Spleen (tissue), 11 donors: ENCODE measurements at regions not wholly inside any gene's neighbourhood (a gene's known extent, or its start where the extent isn't known, plus 50 kb on each side); places are given as distances from the start of the nearest gene placed in this dataset.

ENCODE experiments used
- DNase-seq: peaks from one replicate; pipeline ENCODE4 v3.0.0-alpha.2; 2020
- H3K27ac ChIP-seq, 8 donors: fragments of 200-600 bp; sonication (generic) in 7 of 8; 1 replicate in 4 of 8; 2 replicates in 4 of 8; pipeline versions ENCODE4 v1.5.0 to v1.8.0; 2016 to 2021; ENCODE audit warnings: inconsistent platforms in 4 of 8, mild to moderate bottlenecking in 4 of 8, moderate library complexity in 1 of 8
- H3K27me3 ChIP-seq, 7 donors: fragments of 200-600 bp; sonication (generic) in 6 of 7; replicated peaks in 1 of 7; 1 replicate in 4 of 7; 2 replicates in 3 of 7; pipeline versions ENCODE4 v1.5.0 to v1.8.0; 2016 to 2021; ENCODE audit warnings: inconsistent platforms in 3 of 7, mild to moderate bottlenecking in 1 of 7
- H3K36me3 ChIP-seq, 6 donors: fragments of 200-600 bp; sonication (generic) in 5 of 6; 1 replicate in 4 of 6; 2 replicates in 2 of 6; pipeline versions ENCODE4 v1.5.0 to v1.8.0; 2016 to 2021; ENCODE audit warnings: inconsistent platforms in 2 of 6
- H3K4me1 ChIP-seq, 6 donors: fragments of 200-600 bp; sonication (generic) in 5 of 6; 1 replicate in 3 of 6; 2 replicates in 3 of 6; pipeline versions ENCODE4 v1.5.0 to v1.8.0; 2016 to 2021; ENCODE audit warnings: inconsistent platforms in 3 of 6
- H3K4me3 ChIP-seq, 8 donors: fragments of 200-600 bp; sonication (generic) in 7 of 8; 1 replicate in 4 of 8; 2 replicates in 4 of 8; pipeline versions ENCODE4 v1.5.0 to v1.8.0; 2016 to 2021; ENCODE audit warnings: inconsistent platforms in 4 of 8, mild to moderate bottlenecking in 4 of 8, moderate library complexity in 2 of 8
- H3K9me3 ChIP-seq, 8 donors: fragments of 200-600 bp; sonication (generic) in 7 of 8; 1 replicate in 4 of 8; 2 replicates in 4 of 8; pipeline versions ENCODE4 v1.5.0 to v1.8.0; 2016 to 2021; ENCODE audit warnings: inconsistent platforms in 4 of 8
- POLR2A ChIP-seq, 3 donors: fragments of 450-650 bp; IDR thresholded peaks; one replicate each; pipeline ENCODE4 v1.5.1; 2017; ENCODE audit warnings: antibody characterized with exemption in 3 of 3, mild to moderate bottlenecking in 1 of 3
- POLR2AphosphoS5 ChIP-seq, 3 donors: sonication (generic); formaldehyde crosslinking; IDR thresholded peaks; one replicate each; pipeline ENCODE4 v1.5.1; 2017; ENCODE audit warnings: antibody characterized with exemption in 3 of 3
- WGBS, 5 donors: extraction: QIAGEN DNeasy Blood & Tissue Kit in 3 of 5; methylation state at CpG; one replicate each; pipeline versions ENCODE4 v1.1.5 to v1.1.7; 2013 to 2018; 5-methylcytosine and 5-hydroxymethylcytosine counted together
- intact Hi-C: fragments of 100-400 bp; cut with DNase I; formaldehyde crosslinking; loops from one replicate; pipeline ENCODE4 v1.15.0; 2023; ENCODE audit warnings: low total_unique reads
- TF ChIP-seq, protein P1 (sequence below), 11 experiments: fragments of 200-600 bp in 7 of 11; fragments of 450-650 bp in 4 of 11; sonication (generic) in 4 of 11; IDR thresholded peaks in 8 of 11; conservative IDR thresholded peaks in 3 of 11; 1 replicate in 7 of 11; 2 replicates in 4 of 11; pipeline versions ENCODE4 v1.4.0 to v1.8.0; 2016 to 2021; ENCODE audit warnings: antibody characterized with exemption in 11 of 11, inconsistent platforms in 4 of 11, mild to moderate bottlenecking in 1 of 11
- donor health status: healthy with polysubstance abuse.
- donor health status: DM: no; HTN: no; CAD: no; lungs with moderate emphysema.
- donor health status: DM: no; HTN: no; CAD: no.
- donor health status: Bipolar disorder and iron deficiency.
- donor health status: healthy.
- donor health status: DM: no; HTN: no; CAD: no.
- donor health status: DM: yes; HTN: yes; CAD: no.

DNA sequence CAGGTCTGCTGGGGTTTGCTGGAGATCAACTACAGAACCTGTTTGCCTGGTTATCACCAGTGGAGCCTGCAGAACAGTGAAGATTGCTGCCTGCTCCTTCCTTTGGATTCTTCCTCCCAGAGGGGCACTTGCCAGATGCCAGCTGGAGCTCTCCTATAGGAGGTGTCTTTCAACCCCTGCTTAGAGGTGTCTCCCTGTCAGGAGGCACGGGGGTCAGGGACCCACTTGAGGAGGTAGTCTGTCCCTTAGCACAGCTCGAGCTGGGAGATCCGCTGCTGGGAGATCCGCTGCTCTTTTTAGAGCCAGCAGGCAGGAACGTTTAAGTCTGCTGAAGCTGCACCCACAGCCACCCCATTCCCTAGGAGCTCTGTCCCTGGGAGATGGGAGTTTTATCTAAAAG lies 1806.3 kb upstream of the ADGRL3 start:
- TF ChIP-seq, protein P1, sequence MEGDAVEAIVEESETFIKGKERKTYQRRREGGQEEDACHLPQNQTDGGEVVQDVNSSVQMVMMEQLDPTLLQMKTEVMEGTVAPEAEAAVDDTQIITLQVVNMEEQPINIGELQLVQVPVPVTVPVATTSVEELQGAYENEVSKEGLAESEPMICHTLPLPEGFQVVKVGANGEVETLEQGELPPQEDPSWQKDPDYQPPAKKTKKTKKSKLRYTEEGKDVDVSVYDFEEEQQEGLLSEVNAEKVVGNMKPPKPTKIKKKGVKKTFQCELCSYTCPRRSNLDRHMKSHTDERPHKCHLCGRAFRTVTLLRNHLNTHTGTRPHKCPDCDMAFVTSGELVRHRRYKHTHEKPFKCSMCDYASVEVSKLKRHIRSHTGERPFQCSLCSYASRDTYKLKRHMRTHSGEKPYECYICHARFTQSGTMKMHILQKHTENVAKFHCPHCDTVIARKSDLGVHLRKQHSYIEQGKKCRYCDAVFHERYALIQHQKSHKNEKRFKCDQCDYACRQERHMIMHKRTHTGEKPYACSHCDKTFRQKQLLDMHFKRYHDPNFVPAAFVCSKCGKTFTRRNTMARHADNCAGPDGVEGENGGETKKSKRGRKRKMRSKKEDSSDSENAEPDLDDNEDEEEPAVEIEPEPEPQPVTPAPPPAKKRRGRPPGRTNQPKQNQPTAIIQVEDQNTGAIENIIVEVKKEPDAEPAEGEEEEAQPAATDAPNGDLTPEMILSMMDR (IDR thresholded peaks at IDR 0.05 in 8 of 11, conservative IDR thresholded peaks at IDR 0.05 in 3 of 11) = no peak
- no peak for TF ChIP-seq POLR2AphosphoS5 (IDR thresholded peaks at IDR 0.05)
- TF ChIP-seq POLR2A (IDR thresholded peaks at IDR 0.05) = no peak
- WGBS, 5 donors = 76 to 85% (median 80%) methylated on average over 5 of the region's 5 CpGs
- intact Hi-C loops = no loop called here
- DNase-seq = no peak
- Histone ChIP-seq H3K4me1 (no peaks in the 10 kb centered on the region), H3K9me3 (peaks cover 0 to 41% (median 31%) of the 10 kb centered on the region in 8 donors), H3K27ac (no peak overlapping the region), H3K4me3 (no peak overlapping the region), H3K27me3 (no peaks in the 10 kb centered on the region), H3K36me3 (no peaks in the 10 kb centered on the region)

DNA sequence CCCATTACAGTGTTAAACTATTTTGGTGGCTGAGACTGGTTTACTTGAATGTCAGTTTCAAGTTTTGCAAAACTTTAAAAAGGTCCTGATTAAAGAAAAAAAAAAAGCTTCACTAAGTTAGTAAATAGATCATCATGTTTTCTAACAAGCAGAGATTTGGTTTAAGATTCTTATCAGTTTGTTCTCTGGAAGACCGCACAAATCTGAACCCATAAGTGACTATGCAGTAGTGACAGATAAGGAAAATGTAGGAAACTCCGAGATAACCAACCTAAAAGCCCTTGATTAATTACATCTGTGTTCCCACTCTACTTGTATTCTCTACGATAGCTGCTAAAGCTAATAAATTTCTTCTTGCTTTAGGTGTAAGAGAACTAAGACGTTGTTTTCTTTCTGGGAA lies 1799.8 kb upstream of the ADGRL3 start:
- TF ChIP-seq, protein P1 (IDR thresholded peaks at IDR 0.05 in 8 of 11, conservative IDR thresholded peaks at IDR 0.05 in 3 of 11) = no peak
- TF ChIP-seq POLR2AphosphoS5 (IDR thresholded peaks at IDR 0.05) = no peak
- TF ChIP-seq POLR2A (IDR thresholded peaks at IDR 0.05) = no peak
- DNase-seq = no peak
- H3K4me1 ChIP-seq = no peaks in the 10 kb centered on the region
- no peaks in the 10 kb centered on the region for H3K27me3 ChIP-seq
- no peak overlapping the region for H3K4me3 ChIP-seq
- H3K9me3 ChIP-seq = peaks cover 0 to 12% (median 1%) of the 10 kb centered on the region in 8 donors
- H3K36me3 ChIP-seq = no peaks in the 10 kb centered on the region
- intact Hi-C loops = no loop called here
- WGBS, 5 donors = 36 to 50% (median 39%) methylated on average over 4 of the region's 4 CpGs
- no peak overlapping the region for H3K27ac ChIP-seq

DNA sequence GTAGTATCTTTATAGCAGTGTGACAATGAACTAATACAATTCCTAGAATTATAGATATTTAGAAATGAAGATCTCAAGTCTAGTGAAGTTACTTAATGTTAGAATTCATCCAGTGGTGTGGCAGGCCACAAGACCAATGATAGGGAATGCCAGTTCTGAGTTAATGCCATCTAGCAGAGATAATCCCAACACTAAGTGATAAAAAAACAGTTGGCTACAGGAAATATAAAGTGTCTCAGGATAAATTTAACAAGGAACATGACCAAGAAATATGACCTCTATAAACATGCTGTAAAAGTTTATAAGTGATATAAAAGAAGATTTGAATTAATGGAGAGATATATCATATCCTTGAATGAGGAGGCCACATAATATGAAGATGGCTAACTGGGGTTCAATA lies 1790.5 kb upstream of the ADGRL3 start:
- Histone ChIP-seq H3K36me3 (no peaks in the 10 kb centered on the region), H3K27me3 (no peaks in the 10 kb centered on the region), H3K27ac (no peak overlapping the region), H3K9me3 (peaks cover 0 to 24% (median 5%) of the 10 kb centered on the region in 8 donors), H3K4me3 (no peak overlapping the region), H3K4me1 (no peaks in the 10 kb centered on the region)
- intact Hi-C loops = no loop called here
- no peak for TF ChIP-seq POLR2AphosphoS5 (IDR thresholded peaks at IDR 0.05)
- TF ChIP-seq, protein P1 (IDR thresholded peaks at IDR 0.05 in 8 of 11, conservative IDR thresholded peaks at IDR 0.05 in 3 of 11) = no peak
- no peak for TF ChIP-seq POLR2A (IDR thresholded peaks at IDR 0.05)
- DNase-seq = no peak

DNA sequence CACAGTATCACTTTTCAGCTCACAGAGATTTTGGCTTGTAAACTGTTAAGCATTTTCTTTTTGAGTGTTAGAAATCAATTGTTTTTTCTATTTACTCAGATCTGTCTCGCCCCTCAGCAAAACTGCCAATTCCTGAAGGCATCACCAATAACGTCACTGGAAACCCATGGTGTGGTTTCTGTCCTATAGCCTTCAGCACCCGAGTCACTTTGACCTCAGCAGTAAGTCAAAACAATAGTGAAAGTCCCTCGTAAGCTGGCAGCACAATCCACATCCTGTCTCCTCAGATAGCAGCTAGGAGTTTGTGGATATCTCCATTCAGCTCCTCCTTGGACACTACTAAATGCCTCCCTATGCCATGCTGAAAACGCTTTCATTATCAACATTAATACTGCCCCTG lies 1787.4 kb upstream of the ADGRL3 start:
- TF ChIP-seq, protein P1 (IDR thresholded peaks at IDR 0.05 in 8 of 11, conservative IDR thresholded peaks at IDR 0.05 in 3 of 11) = no peak
- TF ChIP-seq POLR2A (IDR thresholded peaks at IDR 0.05) (no peak), POLR2AphosphoS5 (IDR thresholded peaks at IDR 0.05) (no peak)
- H3K9me3 ChIP-seq = peaks cover 0 to 24% (median 5%) of the 10 kb centered on the region in 8 donors
- H3K27me3 ChIP-seq = no peaks in the 10 kb centered on the region
- intact Hi-C loops = no loop called here
- 45 to 76% (median 74%) methylated on average over 5 of the region's 5 CpGs for WGBS, 5 donors
- DNase-seq = no peak
- H3K4me1 ChIP-seq = no peaks in the 10 kb centered on the region
- no peak overlapping the region for H3K4me3 ChIP-seq
- no peak overlapping the region for H3K27ac ChIP-seq
- no peaks in the 10 kb centered on the region for H3K36me3 ChIP-seq
